Neutrophil (primary cell): ENCODE measurements at regions not wholly inside any gene's neighbourhood (a gene's known extent, or its start where the extent isn't known, plus 50 kb on each side); places are given as distances from the start of the nearest gene placed in this dataset.

Experiments used
- H3K27ac ChIP-seq: fragments of 200-600 bp; sonication (generic); 2 replicates; pipeline ENCODE4 v1.5.1; 2016; ENCODE audit warnings: mild to moderate bottlenecking, moderate library complexity
- H3K27me3 ChIP-seq: fragments of 200-600 bp; sonication (generic); 2 replicates; pipeline ENCODE4 v1.6.0; 2016; ENCODE audit warnings: mild to moderate bottlenecking
- H3K36me3 ChIP-seq: fragments of 200-600 bp; sonication (generic); 2 replicates; pipeline ENCODE4 v1.5.1; 2017
- H3K4me1 ChIP-seq, 2 experiments: fragments of 200-600 bp in 1 of 2; sonication (generic) in 1 of 2; 1 replicate in 1 of 2; 2 replicates in 1 of 2; pipeline versions ENCODE4 v1.5.1 to v1.6.1; 2013 to 2016; ENCODE audit warnings: low read depth in 1 of 2, low read length in 1 of 2, mild to moderate bottlenecking in 1 of 2, moderate library complexity in 1 of 2; ENCODE audit not compliant: control insufficient read depth in 1 of 2, insufficient read depth in 1 of 2
- H3K4me3 ChIP-seq, 2 experiments: fragments of 200-600 bp in 1 of 2; sonication (generic) in 1 of 2; 1 replicate in 1 of 2; 2 replicates in 1 of 2; pipeline ENCODE4 v1.5.1; 2013 to 2016; ENCODE audit warnings: low read depth in 1 of 2, low read length in 1 of 2, mild to moderate bottlenecking in 1 of 2, moderate library complexity in 1 of 2
- H3K9me3 ChIP-seq: fragments of 200-600 bp; sonication (generic); 2 replicates; pipeline ENCODE4 v1.5.1; 2016
- CTCF ChIP-seq: fragments of 200-600 bp; sonication (generic); IDR thresholded peaks from 2 replicates; pipeline ENCODE4 v1.5.1; 2016; ENCODE audit warnings: antibody characterized with exemption

- no peaks in the 10 kb centered on the region for H3K9me3 ChIP-seq
- peaks cover 36% of the 10 kb centered on the region for H3K27me3 ChIP-seq
- H3K4me1 ChIP-seq, result no peaks in the 10 kb centered on the region
- H3K4me3 ChIP-seq, result no peak overlapping the region
- H3K27ac ChIP-seq, result no peak overlapping the region
- no peaks in the 10 kb centered on the region for H3K36me3 ChIP-seq
- TF ChIP-seq CTCF, result no peak
Measured at GRCh38 chr17:74152591-74153455, 50.7 kb upstream of the RPL38 start.

DNA sequence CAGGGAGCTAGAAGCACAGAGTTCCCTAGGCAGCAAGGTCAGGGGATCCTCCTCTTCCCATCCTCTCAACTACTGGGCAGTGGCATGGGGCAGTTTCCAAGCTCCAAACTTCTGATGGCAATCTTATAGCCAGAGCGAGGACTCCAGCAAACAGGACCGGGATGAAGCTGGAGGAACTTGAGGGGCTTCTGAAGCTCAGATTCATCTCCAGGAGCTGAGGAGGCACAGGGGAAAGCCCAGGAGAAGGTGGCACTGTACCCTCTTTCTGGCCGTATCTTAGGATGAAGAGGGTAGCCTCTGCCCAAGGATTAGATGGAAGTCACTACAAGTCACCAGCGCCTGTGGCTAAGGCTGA lies 50.0 kb upstream of the RPL38 start:
- H3K27me3 ChIP-seq, result peaks cover 36% of the 10 kb centered on the region
- H3K4me1 ChIP-seq, result no peaks in the 10 kb centered on the region
- no peak for TF ChIP-seq CTCF
- no peak overlapping the region for H3K4me3 ChIP-seq
- H3K36me3 ChIP-seq, result no peaks in the 10 kb centered on the region
- H3K9me3 ChIP-seq, result no peaks in the 10 kb centered on the region
- no peak overlapping the region for H3K27ac ChIP-seq
